T47D (cell line): ENCODE measurements at regions not wholly inside any gene's neighbourhood (a gene's known extent, or its start where the extent isn't known, plus 50 kb on each side); places are given as distances from the start of the nearest gene placed in this dataset.

ENCODE experiments used
- DNase-seq, 2 experiments: peaks; one replicate each; pipeline versions ENCODE4 v3.0.0 to v3.0.0-alpha.2; 2011 to 2012; ENCODE audit warnings: low read depth in 1 of 2, low spot score in 1 of 2
- JUND ChIP-seq: IDR thresholded peaks from 2 replicates; pipeline ENCODE4 v1.6.1; 2012; ENCODE audit warnings: low read depth
- in situ Hi-C: cut with HindIII; loops from 2 replicates; pipeline ENCODE4 v1.10.0; 2016; ENCODE audit warnings: low sequenced_read_pairs, low pct_unique_long_range_greater_than_20kb

GRCh38 chr20:24742989-24743388 is 206.1 kb upstream of the CST7 start:
- no peak for TF ChIP-seq JUND
- in situ Hi-C loops = no loop called here
- DNase-seq = no peak

DNA sequence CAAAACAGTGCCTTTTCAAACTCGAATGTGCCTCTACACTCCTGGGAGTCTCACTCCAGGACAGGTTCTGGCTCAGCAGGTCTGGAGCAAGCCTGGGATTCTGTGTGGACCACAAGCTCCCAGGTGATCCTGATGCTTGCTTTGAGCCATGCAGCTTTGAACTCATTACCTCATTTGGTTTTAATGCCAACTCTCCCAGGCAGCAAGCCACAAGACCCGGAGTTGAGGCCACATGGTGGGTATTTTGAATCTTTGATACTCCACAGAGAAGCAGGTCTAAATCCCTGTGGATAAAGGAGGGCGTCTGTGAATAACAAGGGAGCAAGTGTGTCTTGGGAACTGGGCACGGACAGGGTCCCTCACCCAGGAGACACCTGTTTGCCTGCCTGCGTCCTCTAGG is 205.4 kb upstream of the CST7 start:
- TF ChIP-seq JUND = no peak
- no peak for DNase-seq

GRCh38 chr20:24744747-24745146 is 204.3 kb upstream of the CST7 start:
- DNase-seq = no peak
- TF ChIP-seq JUND = no peak
- in situ Hi-C loops = no loop called here

More for the DNA sequence above, 205.4 kb upstream of the CST7 start:
- in situ Hi-C loops = no loop called here

DNA sequence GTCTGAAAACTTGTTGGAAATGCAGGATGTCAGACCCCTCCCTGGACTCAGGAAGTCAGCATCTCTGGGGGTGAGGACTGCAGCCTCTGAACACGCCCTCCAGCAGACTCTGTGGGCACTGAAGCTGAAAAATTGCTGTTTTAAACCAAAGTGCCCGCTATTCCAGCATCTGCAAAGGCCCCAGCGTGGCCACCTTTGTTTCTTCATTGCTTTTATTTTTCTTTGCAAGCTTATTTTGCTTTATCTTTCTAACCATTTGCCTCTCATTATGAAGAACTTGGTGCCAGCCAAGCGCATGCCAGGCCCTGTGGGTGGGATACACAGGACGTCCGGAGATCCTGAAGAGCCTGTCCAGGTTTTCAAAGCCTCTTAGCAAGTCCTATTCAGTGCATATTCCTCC is 203.9 kb upstream of the CST7 start:
- in situ Hi-C loops = no loop called here
- TF ChIP-seq JUND = no peak
- DNase-seq = no peak

DNA sequence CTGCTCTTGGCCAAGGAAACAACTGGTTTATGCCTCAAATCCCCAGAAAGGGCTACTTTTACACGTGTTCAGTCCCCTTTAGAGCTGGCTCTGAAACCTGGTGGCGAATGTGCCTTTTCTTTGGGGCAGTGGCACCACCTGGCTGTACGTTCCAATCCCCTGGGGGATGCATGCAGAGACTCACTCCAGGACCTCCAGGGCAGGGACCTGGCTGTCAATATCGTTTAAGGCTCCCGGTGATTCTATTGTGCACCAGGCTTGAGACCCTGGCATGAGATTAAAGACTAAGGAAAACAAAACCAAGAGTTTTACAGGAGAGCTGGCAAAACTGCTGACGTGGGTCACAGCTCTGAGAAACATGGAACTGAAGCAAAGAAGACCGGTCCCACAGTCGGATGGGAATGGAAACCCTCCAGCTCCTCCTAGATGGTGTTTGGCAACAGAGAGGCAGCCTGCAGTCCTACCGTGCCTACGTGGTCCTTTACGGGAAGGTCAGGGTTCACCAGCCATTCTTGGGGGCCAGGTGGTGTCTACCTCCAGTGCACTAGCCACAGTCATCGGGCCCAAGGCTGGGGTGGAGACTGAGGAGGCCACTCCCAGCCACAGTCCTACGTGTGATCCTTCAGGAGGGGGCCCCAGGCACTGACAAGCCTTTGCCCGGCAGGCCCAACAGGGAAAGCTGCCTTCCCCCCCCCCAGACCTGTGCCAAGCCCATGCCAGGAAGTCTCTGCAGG is 203.3 kb upstream of the CST7 start:
- TF ChIP-seq JUND = no peak
- no peak for DNase-seq
- in situ Hi-C loops = no loop called here

DNA sequence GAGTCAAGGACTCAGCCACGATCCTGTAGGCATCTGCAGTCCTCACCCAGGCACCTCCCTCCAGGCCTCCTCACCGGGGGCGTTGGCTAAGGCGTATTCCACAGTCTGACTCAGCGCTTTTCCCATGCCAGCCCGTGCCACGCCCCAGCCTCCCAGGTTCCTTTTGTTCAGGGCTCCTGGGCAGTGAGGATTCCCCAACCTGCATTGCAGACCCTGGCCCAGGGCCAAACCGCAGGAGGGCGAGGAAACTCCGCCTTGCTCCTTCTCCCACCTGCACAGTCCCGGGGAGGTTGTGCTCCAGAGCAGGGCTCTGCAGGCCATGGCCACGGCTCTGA is 202.8 kb upstream of the CST7 start:
- DNase-seq = peak in 1 of 2 experiments; percentile 56
- in situ Hi-C loops = no loop called here

GRCh38 chr20:24747010-24747712 is 201.9 kb upstream of the CST7 start:
- DNase-seq = no peak
- no peak for TF ChIP-seq JUND
- in situ Hi-C loops = no loop called here

More for the DNA sequence above, 202.8 kb upstream of the CST7 start:
- no peak for TF ChIP-seq JUND

DNA sequence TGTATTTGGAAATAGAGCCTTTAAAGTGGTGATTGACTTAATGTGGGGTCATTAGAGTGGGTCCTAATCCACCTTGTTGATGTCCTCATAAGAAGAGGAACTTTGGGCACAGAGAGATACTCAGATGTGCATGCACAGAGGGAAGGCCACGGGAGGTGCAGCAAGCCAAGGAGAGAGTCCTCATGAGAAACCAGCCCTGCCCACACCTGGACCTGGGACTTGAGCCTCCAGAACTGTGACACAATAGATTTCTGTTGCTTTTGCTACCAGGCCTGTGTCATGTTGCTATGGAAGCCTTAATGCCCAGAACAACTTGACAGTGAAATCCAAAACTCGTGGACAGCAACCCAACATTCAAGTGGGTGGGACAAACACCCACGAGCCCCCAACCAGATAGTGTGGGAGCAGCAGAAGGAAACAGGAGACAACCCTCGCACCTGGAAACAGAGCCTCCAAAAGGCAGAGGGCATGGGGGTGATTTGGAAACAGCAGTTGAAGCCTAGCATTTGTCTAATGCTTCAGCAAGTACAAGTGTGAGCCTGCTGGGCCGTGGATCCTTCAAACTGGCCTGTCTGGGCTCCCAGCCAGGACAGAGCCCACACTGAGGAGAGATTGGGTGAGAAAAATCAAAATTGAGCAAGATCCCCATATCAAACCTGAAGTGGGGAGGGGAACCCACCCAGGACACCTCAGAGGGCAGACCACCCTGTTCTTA is 201.0 kb upstream of the CST7 start:
- DNase-seq = no peak
- TF ChIP-seq JUND = no peak
- in situ Hi-C loops = no loop called here

GRCh38 chr20:24751551-24751950 is 197.5 kb upstream of the CST7 start:
- no peak for TF ChIP-seq JUND
- in situ Hi-C loops = no loop called here
- no peak for DNase-seq

DNA sequence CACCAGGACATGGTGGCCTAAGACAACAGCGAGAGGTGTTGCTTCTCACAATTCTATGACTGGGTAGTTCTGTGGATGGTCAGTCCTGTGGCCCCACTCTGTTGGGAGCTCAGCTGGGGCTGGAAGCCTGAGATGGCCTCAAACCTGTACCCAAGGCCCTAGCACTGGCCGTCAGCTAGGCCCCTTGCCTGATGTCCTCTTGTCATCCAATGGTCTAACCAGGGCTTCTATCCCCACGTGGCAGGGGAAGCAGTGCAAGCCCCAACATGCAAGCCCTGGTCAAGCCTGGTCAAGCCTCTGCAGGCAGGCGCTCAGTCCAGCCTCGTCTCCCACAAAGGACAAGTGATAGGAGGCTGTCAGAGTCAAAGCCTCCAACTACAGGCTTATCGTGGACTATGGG is 196.5 kb upstream of the CST7 start:
- no peak for DNase-seq
- in situ Hi-C loops = no loop called here
- no peak for TF ChIP-seq JUND

GRCh38 chr20:24753130-24753529 is 195.9 kb upstream of the CST7 start:
- no peak for TF ChIP-seq JUND
- DNase-seq = no peak
- in situ Hi-C loops = no loop called here

DNA sequence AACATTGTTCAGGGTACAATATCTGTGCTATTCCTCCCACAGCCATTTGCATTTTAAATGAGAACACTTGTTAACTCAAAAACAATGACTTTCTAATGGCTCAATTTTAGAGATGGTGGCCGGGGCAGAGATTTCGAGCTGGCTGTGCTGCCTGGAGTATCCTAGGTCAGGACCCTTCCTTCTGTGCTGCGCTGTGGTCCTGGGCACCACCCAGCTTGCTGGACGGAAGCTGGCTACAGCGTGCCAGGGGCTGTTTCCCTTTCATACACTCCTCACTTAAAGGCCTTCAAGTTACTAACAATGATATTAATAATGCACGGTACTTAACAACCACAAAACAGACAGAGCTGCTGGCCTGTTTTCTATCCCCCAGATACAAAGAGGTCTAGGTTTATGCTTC is 194.4 kb upstream of the CST7 start:
- no peak for TF ChIP-seq JUND
- in situ Hi-C loops = no loop called here
- no peak for DNase-seq

- no peak for TF ChIP-seq JUND
- DNase-seq = no peak
- in situ Hi-C loops = no loop called here
Observed at GRCh38 chr20:24755411-24755922, 193.6 kb upstream of the CST7 start.
